Posterior vena cava (tissue), 2 donors: ENCODE measurements at regions not wholly inside any gene's neighbourhood (a gene's known extent, or its start where the extent isn't known, plus 50 kb on each side); places are given as distances from the start of the nearest gene placed in this dataset.

Source experiments
- DNase-seq: peaks from one replicate; pipeline ENCODE4 v3.0.0-alpha.2; 2020; ENCODE audit warnings: low spot score
- intact Hi-C, 2 donors: fragments of 100-400 bp; cut with DNase I; formaldehyde crosslinking; loops; one replicate each; pipeline versions ENCODE4 v1.14.1 to v1.14.2; 2022 to 2023
- donor health status: DM: yes; HTN: yes; CAD: no.
- donor health status: DM: yes; HTN: yes; CAD: no.

- intact Hi-C loops: no loop called here
- DNase-seq: no peak
Measured at GRCh38 chr3:77835921-77836320, 796.0 kb downstream of the ROBO2 start.

GRCh38 chr3:77837456-77838025 lies 797.6 kb downstream of the ROBO2 start:
- intact Hi-C loops: no loop called here
- DNase-seq: no peak

- intact Hi-C loops: no loop called here
- DNase-seq: no peak
Measured at GRCh38 chr3:77859156-77859555, 819.3 kb downstream of the ROBO2 start.

GRCh38 chr3:77868725-77869124 lies 828.8 kb downstream of the ROBO2 start:
- intact Hi-C loops: no loop called here
- DNase-seq: no peak

- no peak for DNase-seq
- intact Hi-C loops: no loop called here
Measured at GRCh38 chr3:77869423-77869822, 829.5 kb downstream of the ROBO2 start.

- no peak for DNase-seq
- intact Hi-C loops: no loop called here
Measured at GRCh38 chr3:77871436-77871835, 831.5 kb downstream of the ROBO2 start.

- intact Hi-C loops: no loop called here
- DNase-seq: no peak
Measured at GRCh38 chr3:77873598-77873997, 833.7 kb downstream of the ROBO2 start.

- DNase-seq: no peak
- intact Hi-C loops: no loop called here
Measured at GRCh38 chr3:77885381-77885780, 845.5 kb downstream of the ROBO2 start.

GRCh38 chr3:77887611-77888010 lies 847.7 kb downstream of the ROBO2 start:
- DNase-seq: no peak
- intact Hi-C loops: no loop called here

- intact Hi-C loops: no loop called here
- DNase-seq: no peak
Measured at GRCh38 chr3:77889616-77890015, 849.7 kb downstream of the ROBO2 start.

GRCh38 chr3:77898621-77899020 lies 858.7 kb downstream of the ROBO2 start:
- intact Hi-C loops: no loop called here
- DNase-seq: no peak

GRCh38 chr3:77902675-77903074 lies 862.8 kb downstream of the ROBO2 start:
- no peak for DNase-seq
- intact Hi-C loops: no loop called here

- intact Hi-C loops: no loop called here
Measured at GRCh38 chr3:77906102-77906709, 866.3 kb downstream of the ROBO2 start.

GRCh38 chr3:77913524-77914174 lies 873.8 kb downstream of the ROBO2 start:
- intact Hi-C loops: no loop called here
- no peak for DNase-seq

More at GRCh38 chr3:77906102-77906709, 866.3 kb downstream of the ROBO2 start:
- DNase-seq: no peak

GRCh38 chr3:77915336-77915735 lies 875.4 kb downstream of the ROBO2 start:
- intact Hi-C loops: no loop called here
- no peak for DNase-seq

- intact Hi-C loops: no loop called here
- DNase-seq: no peak
Measured at GRCh38 chr3:77917225-77917624, 877.3 kb downstream of the ROBO2 start.

GRCh38 chr3:77919244-77919643 lies 879.3 kb downstream of the ROBO2 start:
- DNase-seq: no peak
- intact Hi-C loops: no loop called here

GRCh38 chr3:77931255-77932009 lies 891.5 kb downstream of the ROBO2 start:
- intact Hi-C loops: no loop called here
- no peak for DNase-seq

GRCh38 chr3:77932926-77933325 lies 893.0 kb downstream of the ROBO2 start:
- intact Hi-C loops: no loop called here
- DNase-seq: no peak

- intact Hi-C loops: no loop called here
- no peak for DNase-seq
Measured at GRCh38 chr3:77933926-77934325, 894.0 kb downstream of the ROBO2 start.
